Motor neuron (in vitro differentiated cells): ENCODE measurements at regions not wholly inside any gene's neighbourhood (a gene's known extent, or its start where the extent isn't known, plus 50 kb on each side); places are given as distances from the start of the nearest gene placed in this dataset.

ENCODE experiments used
- ATAC-seq, 8 experiments: fragments of 200-7000 bp; cut with Tn5 transposase; replicated peaks in 6 of 8; 2 replicates each; pipeline ENCODE4 v1.8.0; 2021; ENCODE audit warnings: mild to moderate bottlenecking in 8 of 8, moderate library complexity in 8 of 8
- H3K27ac ChIP-seq, 2 donors: fragments of 250-450 bp; sonication (Bioruptor Pico); 2 replicates each; pipeline ENCODE4 v1.9.0; 2021; ENCODE audit warnings: antibody characterized with exemption in 2 of 2, mild to moderate bottlenecking in 2 of 2, moderate library complexity in 1 of 2
- H3K4me1 ChIP-seq, 2 donors: fragments of 250-450 bp; sonication (Bioruptor Pico); replicated peaks in 1 of 2; 2 replicates each; pipeline ENCODE4 v1.6.1; 2021; ENCODE audit warnings: antibody characterized with exemption in 2 of 2, mild to moderate bottlenecking in 2 of 2, moderate library complexity in 1 of 2
- H3K4me3 ChIP-seq, 5 donors: fragments of 250-450 bp; sonication (Bioruptor Pico); 2 replicates each; pipeline ENCODE4 v1.9.0; 2021; ENCODE audit warnings: antibody characterized with exemption in 5 of 5, mild to moderate bottlenecking in 5 of 5, moderate library complexity in 4 of 5
- WGBS, 10 experiments: fragments of 450-650 bp; shearing (Covaris generic); methylation state at CpG; one replicate each; pipeline ENCODE4 v1.0.0; 2022; 5-methylcytosine and 5-hydroxymethylcytosine counted together
- in situ Hi-C, 9 experiments: fragments of 400-800 bp; cut with MboI; loops; one replicate each; pipeline ENCODE4 v1.15.0; 2021; ENCODE audit warnings: low sequenced_read_pairs in 9 of 9, low pct_unique_long_range_greater_than_20kb in 2 of 9; ENCODE audit not compliant: unreplicated experiment in 9 of 9

GRCh38 chr12:87687362-87687761 lies 341.8 kb downstream of the C12orf50 start:
- WGBS, 10 experiments, result 0 to 78% (median 47%) methylated on average over 2 to 6 of the region's 6 CpGs

DNA sequence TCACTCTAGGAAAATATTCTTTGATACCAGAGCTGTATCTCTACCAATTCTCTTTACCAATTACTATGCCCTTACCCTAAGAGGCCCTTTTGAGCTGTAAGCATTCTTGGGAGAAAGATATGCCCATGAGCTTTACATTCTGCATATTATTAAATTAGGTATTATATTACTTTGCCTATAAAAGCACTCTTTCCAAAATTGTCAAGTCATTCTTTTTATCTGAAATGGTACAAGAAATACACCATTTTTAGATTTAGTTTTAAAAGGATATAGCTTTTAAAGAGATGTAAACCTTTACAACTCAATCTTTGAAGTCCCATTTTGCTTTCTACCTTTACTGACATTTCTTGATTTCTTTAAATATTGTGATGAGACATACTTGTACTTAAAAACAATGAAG lies 343.5 kb downstream of the C12orf50 start:
- H3K4me3 ChIP-seq, result no peak overlapping the region
- no peak for ATAC-seq
- no peak overlapping the region for H3K27ac ChIP-seq
- in situ Hi-C loops, result no loop called here
- no peaks in the 10 kb centered on the region for H3K4me1 ChIP-seq

More at GRCh38 chr12:87687362-87687761, 341.8 kb downstream of the C12orf50 start:
- Histone ChIP-seq H3K27ac (no peak overlapping the region), H3K4me1 (no peaks in the 10 kb centered on the region), H3K4me3 (no peak overlapping the region)
- ATAC-seq, result no peak
- in situ Hi-C loops, result no loop called here

DNA sequence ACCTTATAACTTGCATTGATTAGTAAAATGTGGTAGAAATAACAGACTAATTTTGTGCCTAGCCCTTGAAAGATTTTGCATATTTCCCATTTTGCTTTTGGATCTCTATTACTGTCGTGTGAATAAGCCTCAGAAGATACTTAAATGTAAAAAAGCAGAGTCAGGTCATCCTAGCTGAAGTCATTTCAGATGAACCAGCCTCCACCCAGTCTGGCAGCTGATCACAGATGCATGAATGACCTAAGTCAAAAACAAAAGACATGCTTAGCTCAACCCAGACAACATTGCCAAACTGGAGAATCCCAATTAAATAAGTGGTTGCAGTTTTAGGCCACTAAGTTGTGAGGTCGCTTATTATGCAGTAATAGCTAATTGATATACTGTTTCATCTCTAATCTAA lies 349.9 kb downstream of the C12orf50 start:
- in situ Hi-C loops, result no loop called here
- WGBS, 10 experiments, result 0 to 91% (median 66%) methylated on average over 1 to 2 of the region's 2 CpGs; no CpG with 5 or more reads in 2 of the 10 experiments
- no peaks in the 10 kb centered on the region for H3K4me1 ChIP-seq
- no peak overlapping the region for H3K27ac ChIP-seq
- peak in 5 of 8 experiments; percentile 25 to 97 (median 59) for ATAC-seq
- H3K4me3 ChIP-seq, result no peak overlapping the region

GRCh38 chr12:87678453-87678852 lies 350.7 kb downstream of the C12orf50 start:
- ATAC-seq, result peak in 2 of 8 experiments; percentile 47 to 67
- Histone ChIP-seq H3K4me1 (no peaks in the 10 kb centered on the region), H3K27ac (no peak overlapping the region), H3K4me3 (no peak overlapping the region)
- in situ Hi-C loops, result no loop called here

DNA sequence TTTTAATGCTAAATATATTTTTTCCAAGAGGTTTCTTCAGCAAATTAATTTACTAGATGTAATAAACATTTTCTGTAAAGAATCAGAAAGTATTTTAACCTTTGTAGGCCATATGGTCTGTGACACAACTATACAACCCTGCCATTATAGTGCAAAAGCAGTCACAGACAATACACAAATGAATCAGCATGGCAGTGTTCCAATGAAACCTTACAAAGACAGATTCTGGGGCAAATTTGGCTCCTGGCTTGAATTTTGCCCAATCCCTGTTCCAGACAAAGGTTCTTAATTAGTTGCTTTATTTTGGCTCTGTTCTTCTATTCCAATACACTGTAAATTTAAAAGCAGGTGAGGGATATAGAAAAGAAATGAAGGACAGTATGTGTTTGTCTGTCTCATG lies 352.5 kb downstream of the C12orf50 start:
- in situ Hi-C loops, result no loop called here
- no peak for ATAC-seq
- Histone ChIP-seq H3K4me3 (no peak overlapping the region), H3K27ac (no peak overlapping the region), H3K4me1 (no peaks in the 10 kb centered on the region)

DNA sequence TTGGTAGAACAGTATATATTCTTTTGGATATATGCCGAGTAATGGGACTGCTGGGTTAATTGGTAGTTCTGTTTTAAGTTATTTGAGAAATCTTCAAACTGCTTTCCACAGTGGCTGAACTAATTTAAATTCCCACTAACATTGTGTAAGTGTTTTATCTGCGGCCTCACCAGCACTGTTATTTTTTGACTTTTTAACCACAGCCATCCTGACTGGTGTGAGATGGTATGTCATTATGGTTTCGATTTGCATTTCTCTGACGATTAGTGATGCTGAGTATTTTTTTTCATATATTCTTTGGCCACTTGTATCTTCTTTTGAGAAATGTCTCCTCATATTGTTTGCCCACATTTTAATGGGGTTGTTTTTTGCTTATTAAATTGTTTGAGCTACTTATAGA lies 357.4 kb downstream of the C12orf50 start:
- no peak for ATAC-seq

DNA sequence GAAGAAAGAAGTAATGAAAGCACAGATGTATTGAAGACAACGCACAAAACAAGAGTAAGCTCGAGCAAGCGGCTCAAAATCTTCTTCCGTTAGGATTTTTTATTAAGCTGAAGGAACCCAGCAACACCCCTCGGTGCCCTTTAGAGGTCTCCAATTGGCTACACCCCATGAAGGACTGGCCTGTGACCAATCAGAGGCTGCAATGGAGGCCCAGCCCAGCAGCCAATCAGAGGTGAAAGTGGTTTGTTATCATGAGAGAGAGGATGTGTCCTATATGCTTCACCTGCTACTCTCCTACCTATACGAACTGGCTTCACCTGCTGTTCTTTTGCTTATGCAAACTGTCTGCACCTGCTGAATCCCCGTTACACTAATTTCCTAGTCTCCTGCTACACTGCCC lies 358.8 kb downstream of the C12orf50 start:
- 46 to 100% (median 87%) methylated on average over 1 to 7 of the region's 7 CpGs for WGBS, 10 experiments
- H3K4me1 ChIP-seq, result no peaks in the 10 kb centered on the region
- in situ Hi-C loops, result loop anchor here in 1 of 9 experiments (25.0 kb wide), 1 partner anchor 333 kb away; no protein-coding TSS in a partner anchor
- H3K27ac ChIP-seq, result no peak overlapping the region
- no peak for ATAC-seq
- H3K4me3 ChIP-seq, result no peak overlapping the region

More for the DNA sequence above, 357.4 kb downstream of the C12orf50 start:
- WGBS, 10 experiments, result 20 to 100% (median 85%) methylated on average over 2 to 4 of the region's 4 CpGs; no CpG with 5 or more reads in 1 of the 10 experiments
- Histone ChIP-seq H3K27ac (no peak overlapping the region), H3K4me1 (no peaks in the 10 kb centered on the region), H3K4me3 (no peak overlapping the region)
- in situ Hi-C loops, result loop anchor here in 1 of 9 experiments (25.0 kb wide), 1 partner anchor 334 kb away; no protein-coding TSS in a partner anchor

DNA sequence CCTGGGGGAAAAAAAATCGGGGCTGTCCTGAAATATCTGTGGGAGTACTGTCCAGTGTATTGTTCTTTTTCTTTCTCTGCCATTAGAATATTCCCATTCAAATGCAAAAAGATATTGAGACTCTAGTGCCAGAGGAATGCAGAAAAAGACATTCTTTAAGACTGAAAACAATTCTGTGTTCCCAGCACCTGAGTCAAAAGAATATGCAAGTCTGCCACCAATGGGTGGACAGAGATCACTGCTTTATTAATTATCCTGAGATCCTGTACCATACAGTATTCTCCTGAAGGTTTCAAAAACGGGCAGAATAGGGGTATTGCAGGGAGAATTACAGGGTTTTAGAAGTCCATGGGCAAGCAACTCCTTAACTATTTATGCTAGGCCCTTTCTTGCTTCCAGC lies 361.8 kb downstream of the C12orf50 start:
- 0 to 75% (median 32%) methylated on average over 1 to 2 of the region's 2 CpGs; no CpG with 5 or more reads in 3 of the 10 experiments for WGBS, 10 experiments
- in situ Hi-C loops, result loop anchor here in 1 of 9 experiments (25.0 kb wide), 1 partner anchor 330 kb away; no protein-coding TSS in a partner anchor
- Histone ChIP-seq H3K4me1 (peaks cover 0 to 2% of the 10 kb centered on the region in 2 donors), H3K4me3 (no peak overlapping the region), H3K27ac (no peak overlapping the region)
- ATAC-seq, result peak in 6 of 8 experiments; percentile 23 to 72 (median 49)

DNA sequence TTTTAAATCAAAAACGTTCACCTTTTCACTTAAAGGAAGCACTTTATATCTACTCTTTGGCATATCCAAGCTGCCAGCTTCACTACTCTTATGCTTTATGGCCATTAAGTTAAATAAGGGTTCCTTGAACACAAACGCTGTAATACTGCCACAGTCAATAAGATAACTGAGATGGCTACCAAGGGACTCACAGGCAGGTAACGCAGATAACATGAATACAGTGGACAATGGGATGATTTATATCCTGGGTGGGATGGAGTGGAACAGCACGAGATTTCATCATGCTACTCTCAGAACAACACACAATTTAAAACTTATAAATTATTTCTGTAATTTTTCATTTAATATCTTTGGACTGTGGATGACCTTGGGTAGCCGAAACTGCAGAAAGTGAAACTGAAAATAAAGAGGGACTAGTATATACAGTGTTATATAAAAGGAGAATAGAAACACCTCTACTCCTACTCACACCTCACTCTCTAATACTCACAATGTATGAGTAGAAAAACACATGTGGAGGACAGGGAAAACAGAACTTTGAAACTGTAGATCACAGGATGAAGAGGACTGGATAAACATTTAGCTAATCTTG lies 367.3 kb downstream of the C12orf50 start:
- H3K4me1 ChIP-seq, result peaks cover 0 to 23% of the 10 kb centered on the region in 2 donors
- peak in 7 of 8 experiments; percentile 33 to 98 (median 67) for ATAC-seq
- in situ Hi-C loops, result loop anchor here in 1 of 9 experiments (25.0 kb wide), 1 partner anchor 325 kb away; no protein-coding TSS in a partner anchor
- H3K4me3 ChIP-seq, result no peak overlapping the region
- WGBS, 10 experiments, result 0 to 91% (median 64%) methylated on average over 1 to 5 of the region's 5 CpGs
- H3K27ac ChIP-seq, result no peak overlapping the region

- peak in 2 of 8 experiments; percentile 14 to 21 for ATAC-seq
- 8 to 100% (median 69%) methylated on average over 1 to 2 of the region's 2 CpGs; no CpG with 5 or more reads in 4 of the 10 experiments for WGBS, 10 experiments
- in situ Hi-C loops, result loop anchor here in 1 of 9 experiments (25.0 kb wide), 1 partner anchor 324 kb away; no protein-coding TSS in a partner anchor
- peaks cover 0 to 26% of the 10 kb centered on the region in 2 donors for H3K4me1 ChIP-seq
- no peak overlapping the region for H3K27ac ChIP-seq
- no peak overlapping the region for H3K4me3 ChIP-seq
Observed at GRCh38 chr12:87660987-87661774, 368.0 kb downstream of the C12orf50 start.

DNA sequence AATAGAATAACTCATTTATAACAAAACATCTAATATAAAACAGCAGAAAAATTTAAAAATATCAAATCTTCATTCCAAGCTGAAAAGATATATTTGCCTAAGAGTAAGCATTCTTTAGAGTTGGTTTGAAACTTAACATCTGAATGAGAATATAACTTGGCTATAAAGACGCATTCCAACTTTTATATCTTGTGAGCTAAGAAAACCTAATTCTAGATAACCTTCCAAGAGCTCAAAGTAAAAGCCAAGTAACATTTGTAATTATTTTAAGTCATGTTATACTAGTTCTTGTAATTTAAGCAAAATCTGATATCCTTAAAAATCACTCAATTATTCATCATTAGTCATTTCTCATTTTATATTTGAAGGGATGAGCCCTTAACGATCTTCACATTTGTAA lies 368.9 kb downstream of the C12orf50 start:
- no peak for ATAC-seq
- Histone ChIP-seq H3K4me1 (peaks cover 0 to 26% of the 10 kb centered on the region in 2 donors), H3K27ac (no peak overlapping the region), H3K4me3 (no peak overlapping the region)
- in situ Hi-C loops, result loop anchor here in 1 of 9 experiments (25.0 kb wide), 1 partner anchor 323 kb away; no protein-coding TSS in a partner anchor
- WGBS, 10 experiments, result 10 to 100% (median 60%) methylated on average over 1 to 2 of the region's 2 CpGs; no CpG with 5 or more reads in 1 of the 10 experiments

DNA sequence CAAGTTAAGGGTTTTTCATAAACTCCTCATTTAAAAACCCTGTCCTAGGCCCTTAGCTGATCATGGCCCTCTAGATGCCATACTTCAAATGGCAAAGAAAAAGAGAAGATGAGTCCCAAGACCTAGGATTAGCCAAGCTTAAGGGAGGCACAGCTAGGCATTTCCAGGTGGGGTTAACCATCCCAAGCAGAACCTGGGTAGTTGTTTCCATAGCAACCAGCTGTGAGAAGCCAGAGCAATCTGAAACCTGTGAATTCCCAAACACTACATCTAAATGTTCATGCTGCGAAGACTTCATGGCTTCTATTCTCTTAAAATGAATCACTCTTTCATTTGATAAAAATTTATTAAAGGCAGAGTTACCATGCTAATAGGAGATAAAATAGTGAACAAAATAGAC lies 372.9 kb downstream of the C12orf50 start:
- peak in 1 of 8 experiments; percentile 32 for ATAC-seq
- no peak overlapping the region for H3K4me3 ChIP-seq
- 11 to 100% (median 80%) methylated on average over 1 of the region's 1 CpG; no CpG with 5 or more reads in 2 of the 10 experiments for WGBS, 10 experiments
- peaks cover 0 to 17% of the 10 kb centered on the region in 2 donors for H3K4me1 ChIP-seq
- no peak overlapping the region for H3K27ac ChIP-seq
- in situ Hi-C loops, result loop anchor here in 1 of 9 experiments (25.0 kb wide), 1 partner anchor 319 kb away; no protein-coding TSS in a partner anchor
